Neural crest cell (in vitro differentiated cells): ENCODE measurements at regions not wholly inside any gene's neighbourhood (a gene's known extent, or its start where the extent isn't known, plus 50 kb on each side); places are given as distances from the start of the nearest gene placed in this dataset.

ENCODE experiments used
- DNase-seq: peaks from one replicate; pipeline ENCODE4 v3.0.0; 2021; ENCODE audit warnings: low read depth, mixed read lengths, low spot score
- H3K27ac Mint-ChIP-seq: one replicate; pipeline ENCODE4 v1.8.0; 2021; ENCODE audit warnings: mild to moderate bottlenecking, mixed read lengths; ENCODE audit not compliant: unreplicated experiment
- H3K27me3 Mint-ChIP-seq: 2 replicates; pipeline ENCODE4 v1.8.0; 2021; ENCODE audit warnings: low read depth, mild to moderate bottlenecking, mixed read lengths
- H3K36me3 Mint-ChIP-seq: 2 replicates; pipeline ENCODE4 v1.8.0; 2021; ENCODE audit warnings: low read depth, mild to moderate bottlenecking, mixed read lengths
- H3K4me1 Mint-ChIP-seq: 2 replicates; pipeline ENCODE4 v1.8.0; 2021; ENCODE audit warnings: mixed read lengths
- H3K4me3 Mint-ChIP-seq: one replicate; pipeline ENCODE4 v1.8.0; 2021; ENCODE audit warnings: mild to moderate bottlenecking, mixed read lengths
- H3K9me3 Mint-ChIP-seq: 2 replicates; pipeline ENCODE4 v1.8.0; 2021; ENCODE audit warnings: mixed read lengths
- TF ChIP-seq, protein P1 (sequence below): fragments of 200-600 bp; sonication (generic); conservative IDR thresholded peaks from 2 replicates; pipeline ENCODE4 v1.5.0; 2021; ENCODE audit warnings: antibody characterized with exemption, mild to moderate bottlenecking

DNA sequence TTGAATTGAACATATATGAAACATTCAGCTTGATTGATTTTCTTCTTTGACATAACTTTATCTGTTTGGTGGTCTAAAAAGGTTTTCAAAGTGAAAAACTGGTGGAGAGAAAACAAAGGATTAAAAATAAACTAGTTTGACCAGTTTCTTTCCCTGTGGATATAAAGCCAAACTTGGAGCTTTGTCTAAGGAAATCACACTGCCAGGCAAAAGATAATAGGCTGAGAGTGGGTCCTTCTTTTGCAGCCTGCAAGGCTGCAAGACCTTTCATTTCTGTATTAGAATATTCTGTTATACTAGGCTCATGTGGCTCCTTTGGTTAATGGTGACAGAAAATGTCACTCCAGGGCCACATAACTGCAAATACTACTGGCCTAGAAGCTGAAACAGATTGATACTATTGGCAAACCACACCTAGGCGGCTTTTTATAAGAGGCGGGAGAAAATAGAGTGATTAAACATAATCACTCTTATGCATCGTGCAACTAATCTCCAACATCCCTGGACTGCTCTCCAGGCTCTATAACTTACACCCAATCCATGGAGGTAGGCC is 129.1 kb upstream of the ZNF462 start:
- DNase-seq = no peak
- no peak overlapping the region for H3K27ac Mint-ChIP-seq
- TF ChIP-seq, protein P1, sequence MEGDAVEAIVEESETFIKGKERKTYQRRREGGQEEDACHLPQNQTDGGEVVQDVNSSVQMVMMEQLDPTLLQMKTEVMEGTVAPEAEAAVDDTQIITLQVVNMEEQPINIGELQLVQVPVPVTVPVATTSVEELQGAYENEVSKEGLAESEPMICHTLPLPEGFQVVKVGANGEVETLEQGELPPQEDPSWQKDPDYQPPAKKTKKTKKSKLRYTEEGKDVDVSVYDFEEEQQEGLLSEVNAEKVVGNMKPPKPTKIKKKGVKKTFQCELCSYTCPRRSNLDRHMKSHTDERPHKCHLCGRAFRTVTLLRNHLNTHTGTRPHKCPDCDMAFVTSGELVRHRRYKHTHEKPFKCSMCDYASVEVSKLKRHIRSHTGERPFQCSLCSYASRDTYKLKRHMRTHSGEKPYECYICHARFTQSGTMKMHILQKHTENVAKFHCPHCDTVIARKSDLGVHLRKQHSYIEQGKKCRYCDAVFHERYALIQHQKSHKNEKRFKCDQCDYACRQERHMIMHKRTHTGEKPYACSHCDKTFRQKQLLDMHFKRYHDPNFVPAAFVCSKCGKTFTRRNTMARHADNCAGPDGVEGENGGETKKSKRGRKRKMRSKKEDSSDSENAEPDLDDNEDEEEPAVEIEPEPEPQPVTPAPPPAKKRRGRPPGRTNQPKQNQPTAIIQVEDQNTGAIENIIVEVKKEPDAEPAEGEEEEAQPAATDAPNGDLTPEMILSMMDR = no peak
- peaks cover 9% of the 10 kb centered on the region for H3K9me3 Mint-ChIP-seq
- no peak overlapping the region for H3K4me3 Mint-ChIP-seq
- no peaks in the 10 kb centered on the region for H3K4me1 Mint-ChIP-seq
- peaks cover 4% of the 10 kb centered on the region for H3K36me3 Mint-ChIP-seq
- peaks cover 2% of the 10 kb centered on the region for H3K27me3 Mint-ChIP-seq

DNA sequence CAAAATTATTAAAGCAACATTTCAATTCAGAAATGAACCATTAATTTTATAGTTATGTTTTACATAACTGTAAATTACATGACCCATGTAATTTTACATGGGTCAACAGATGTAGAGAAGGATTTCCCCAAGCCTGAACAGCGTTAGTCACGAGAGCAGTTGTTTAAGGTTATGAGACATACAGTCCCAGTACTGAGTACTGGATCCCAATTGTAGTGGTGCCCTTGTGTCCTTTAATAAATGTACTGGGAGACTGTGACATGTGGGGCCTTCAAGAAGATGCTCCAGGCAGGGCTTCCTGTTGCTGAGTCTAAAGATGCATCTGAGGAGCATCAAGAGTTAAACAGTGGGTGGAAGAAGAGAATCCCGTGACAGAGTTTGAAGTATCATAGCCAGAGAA is 125.5 kb upstream of the ZNF462 start:
- TF ChIP-seq, protein P1 = no peak
- Mint-ChIP-seq H3K27ac (no peak overlapping the region), H3K27me3 (no peaks in the 10 kb centered on the region), H3K4me3 (no peak overlapping the region), H3K36me3 (peaks cover 4% of the 10 kb centered on the region), H3K4me1 (no peaks in the 10 kb centered on the region), H3K9me3 (peaks cover 5% of the 10 kb centered on the region)
- DNase-seq = no peak

DNA sequence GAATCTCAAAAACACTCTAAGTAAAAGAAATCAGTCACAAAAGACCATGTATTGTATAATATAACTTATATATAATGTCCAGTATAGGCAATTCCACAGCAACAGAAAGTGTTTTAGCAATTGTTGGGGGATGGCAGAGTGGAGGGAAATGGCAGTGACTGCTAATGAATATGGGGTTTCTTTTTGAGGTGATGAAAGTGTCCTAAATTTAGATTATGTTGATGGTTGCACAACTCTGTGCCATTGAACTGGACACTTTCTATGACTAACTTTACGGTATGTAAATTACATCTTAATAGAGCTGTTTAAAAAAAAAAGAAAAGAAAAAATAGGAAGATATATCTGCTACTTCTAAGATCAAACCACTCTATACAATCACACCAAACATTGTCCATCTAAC is 124.9 kb upstream of the ZNF462 start:
- no peak for DNase-seq
- H3K27ac Mint-ChIP-seq = no peak overlapping the region
- TF ChIP-seq, protein P1 = no peak
- H3K4me1 Mint-ChIP-seq = no peaks in the 10 kb centered on the region
- H3K36me3 Mint-ChIP-seq = peaks cover 4% of the 10 kb centered on the region
- peaks cover 5% of the 10 kb centered on the region for H3K9me3 Mint-ChIP-seq
- H3K27me3 Mint-ChIP-seq = no peaks in the 10 kb centered on the region
- no peak overlapping the region for H3K4me3 Mint-ChIP-seq

DNA sequence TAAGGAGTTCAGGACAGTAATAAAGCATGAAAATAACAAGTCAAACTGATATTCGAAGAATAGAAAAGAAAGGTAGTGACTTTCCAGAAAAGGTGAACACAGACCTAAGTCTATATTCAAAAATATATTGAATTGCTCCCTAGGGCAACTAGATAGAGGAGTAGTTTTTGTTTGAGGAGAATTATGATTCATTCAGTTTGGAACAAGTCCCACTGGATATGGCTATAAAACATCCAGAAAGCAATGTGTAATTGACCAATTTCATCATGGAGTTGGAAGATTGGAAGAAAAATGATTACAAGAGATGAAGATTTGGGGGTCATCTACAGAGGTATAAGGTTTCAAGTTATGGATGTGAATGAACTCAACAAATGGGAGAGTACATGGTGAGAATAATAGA is 117.5 kb upstream of the ZNF462 start:
- Mint-ChIP-seq H3K9me3 (no peaks in the 10 kb centered on the region), H3K36me3 (no peaks in the 10 kb centered on the region), H3K27me3 (no peaks in the 10 kb centered on the region), H3K27ac (no peak overlapping the region), H3K4me3 (no peak overlapping the region), H3K4me1 (peaks cover 4% of the 10 kb centered on the region)
- TF ChIP-seq, protein P1 = no peak
- no peak for DNase-seq

DNA sequence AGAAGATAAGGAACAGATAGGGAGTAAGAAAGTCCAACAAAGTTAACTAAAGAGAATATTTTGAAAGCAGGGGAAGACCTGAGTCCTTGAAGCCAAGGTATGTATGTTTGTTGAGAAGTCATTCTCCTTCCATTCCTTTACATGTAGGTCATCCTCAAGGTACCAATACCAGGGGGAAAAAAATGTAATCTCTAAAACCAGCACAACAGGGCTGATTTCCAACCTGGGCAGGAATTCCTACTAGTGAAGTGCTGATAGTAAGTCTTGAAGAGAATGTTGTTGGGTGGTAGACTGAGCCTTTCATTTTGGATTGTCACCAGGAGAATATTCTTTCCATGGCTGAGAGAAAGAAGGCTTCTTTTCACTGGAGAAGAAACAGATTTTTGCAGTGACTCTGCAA is 117.1 kb upstream of the ZNF462 start:
- H3K27me3 Mint-ChIP-seq = no peaks in the 10 kb centered on the region
- H3K36me3 Mint-ChIP-seq = no peaks in the 10 kb centered on the region
- DNase-seq = no peak
- peaks cover 4% of the 10 kb centered on the region for H3K4me1 Mint-ChIP-seq
- H3K4me3 Mint-ChIP-seq = no peak overlapping the region
- TF ChIP-seq, protein P1 = no peak
- H3K9me3 Mint-ChIP-seq = no peaks in the 10 kb centered on the region
- H3K27ac Mint-ChIP-seq = no peak overlapping the region

DNA sequence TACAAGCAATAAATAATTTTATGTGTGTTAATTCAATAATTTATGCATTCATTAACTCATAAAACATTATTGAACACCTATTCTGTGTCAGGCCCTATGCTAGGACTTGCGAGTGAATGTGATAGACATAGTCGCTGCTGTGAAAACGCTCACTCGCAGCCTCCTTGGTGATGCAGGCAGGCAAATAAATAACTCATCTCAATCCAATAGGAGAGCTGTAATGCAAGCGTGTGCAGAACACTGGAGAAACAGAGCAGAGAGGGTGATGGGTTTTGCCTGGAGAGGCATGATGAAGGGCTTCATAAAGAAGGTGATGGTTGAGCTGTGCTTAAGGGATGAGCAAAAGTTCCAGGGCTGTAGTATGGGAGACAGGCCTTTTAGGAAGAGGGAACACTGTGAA is 111.3 kb upstream of the ZNF462 start:
- H3K36me3 Mint-ChIP-seq = no peaks in the 10 kb centered on the region
- H3K9me3 Mint-ChIP-seq = no peaks in the 10 kb centered on the region
- no peak for DNase-seq
- peaks cover under 1% of the 10 kb centered on the region for H3K4me1 Mint-ChIP-seq
- H3K4me3 Mint-ChIP-seq = no peak overlapping the region
- no peak overlapping the region for H3K27ac Mint-ChIP-seq
- H3K27me3 Mint-ChIP-seq = no peaks in the 10 kb centered on the region
- TF ChIP-seq, protein P1 = no peak
